ACC112 (cell line): ENCODE measurements at regions not wholly inside any gene's neighbourhood (a gene's known extent, or its start where the extent isn't known, plus 50 kb on each side); places are given as distances from the start of the nearest gene placed in this dataset.

Experiments
- H2AFZ ChIP-seq: fragments of 200-600 bp; sonication (generic); one replicate; pipeline ENCODE4 v1.6.0; 2017; ENCODE audit warnings: antibody characterized with exemption, low read length; ENCODE audit not compliant: unreplicated experiment
- H3K27ac ChIP-seq: fragments of 200-600 bp; sonication (generic); 2 replicates; pipeline ENCODE4 v1.5.1; 2014; ENCODE audit warnings: low read depth, mild to moderate bottlenecking, antibody characterized with exemption, low read length, moderate library complexity
- H3K27me3 ChIP-seq: fragments of 200-600 bp; sonication (generic); 2 replicates; pipeline ENCODE4 v1.6.1; 2014; ENCODE audit warnings: mild to moderate bottlenecking, antibody characterized with exemption, low read length, moderate library complexity, mixed read lengths; ENCODE audit not compliant: insufficient read depth
- H3K36me3 ChIP-seq: fragments of 200-600 bp; sonication (generic); 2 replicates; pipeline ENCODE4 v1.6.1; 2016; ENCODE audit warnings: mild to moderate bottlenecking, antibody characterized with exemption, low read length, moderate library complexity, mixed read lengths; ENCODE audit not compliant: insufficient read depth
- H3K4me1 ChIP-seq: fragments of 200-600 bp; sonication (generic); one replicate; pipeline ENCODE4 v1.6.1; 2016; ENCODE audit warnings: low read length, mixed read lengths; ENCODE audit not compliant: insufficient read depth, unreplicated experiment, control insufficient read depth
- H3K4me3 ChIP-seq: fragments of 200-600 bp; sonication (generic); 2 replicates; pipeline ENCODE4 v1.5.1; 2014; ENCODE audit warnings: mild to moderate bottlenecking, low read depth, low read length
- H3K79me2 ChIP-seq: fragments of 200-600 bp; sonication (generic); one replicate; pipeline ENCODE4 v1.6.0; 2016; ENCODE audit warnings: low read length; ENCODE audit not compliant: control insufficient read depth, unreplicated experiment, insufficient read depth

DNA sequence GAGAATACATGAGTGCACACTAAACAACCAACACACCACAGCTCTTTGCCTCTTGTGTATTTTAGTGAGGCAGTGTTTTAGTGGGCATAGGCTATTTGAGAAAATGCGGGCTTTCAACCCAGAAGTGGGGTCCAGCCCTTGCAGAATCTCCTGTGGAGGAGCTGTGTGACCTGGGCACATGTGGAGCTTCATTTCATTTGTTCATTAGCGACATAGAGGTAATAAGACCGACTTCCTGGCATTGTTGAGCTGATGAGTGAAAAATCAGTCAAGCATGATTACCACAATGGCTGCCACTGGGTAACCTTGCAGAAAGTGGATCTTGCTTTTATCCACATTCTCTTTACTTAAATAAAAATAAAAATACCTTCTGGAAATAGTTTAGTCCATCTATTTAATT, 923.5 kb downstream of the BCL11B start:
- no peak overlapping the region for H2AFZ ChIP-seq
- no peak overlapping the region for H3K27ac ChIP-seq
- no peaks in the 10 kb centered on the region for H3K79me2 ChIP-seq
- no peaks in the 10 kb centered on the region for H3K4me1 ChIP-seq
- no peaks in the 10 kb centered on the region for H3K36me3 ChIP-seq
- no peak overlapping the region for H3K4me3 ChIP-seq
- H3K27me3 ChIP-seq, result no peaks in the 10 kb centered on the region

DNA sequence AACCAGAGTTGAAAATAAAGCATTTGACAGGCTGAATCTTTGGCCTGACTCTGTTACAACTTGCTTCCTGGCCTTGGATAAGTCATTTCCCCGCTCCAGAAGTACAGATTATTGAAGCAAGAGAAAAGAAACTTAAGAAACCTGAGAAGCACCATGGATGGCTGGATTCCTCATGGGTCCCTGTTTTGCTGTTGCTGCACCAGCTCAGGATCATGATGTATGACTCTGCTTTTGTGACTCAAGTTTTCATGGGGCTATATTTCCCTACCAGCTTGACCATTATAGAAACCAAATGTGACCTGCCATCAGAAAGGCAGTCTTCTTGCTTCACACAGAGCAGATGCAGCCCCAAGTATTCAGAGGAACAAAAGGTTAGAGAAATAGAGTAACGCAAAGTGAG, 921.8 kb downstream of the BCL11B start:
- Histone ChIP-seq H3K36me3 (no peaks in the 10 kb centered on the region), H3K79me2 (no peaks in the 10 kb centered on the region), H3K4me1 (no peaks in the 10 kb centered on the region), H2AFZ (no peak overlapping the region), H3K27ac (no peak overlapping the region), H3K4me3 (no peak overlapping the region), H3K27me3 (no peaks in the 10 kb centered on the region)

DNA sequence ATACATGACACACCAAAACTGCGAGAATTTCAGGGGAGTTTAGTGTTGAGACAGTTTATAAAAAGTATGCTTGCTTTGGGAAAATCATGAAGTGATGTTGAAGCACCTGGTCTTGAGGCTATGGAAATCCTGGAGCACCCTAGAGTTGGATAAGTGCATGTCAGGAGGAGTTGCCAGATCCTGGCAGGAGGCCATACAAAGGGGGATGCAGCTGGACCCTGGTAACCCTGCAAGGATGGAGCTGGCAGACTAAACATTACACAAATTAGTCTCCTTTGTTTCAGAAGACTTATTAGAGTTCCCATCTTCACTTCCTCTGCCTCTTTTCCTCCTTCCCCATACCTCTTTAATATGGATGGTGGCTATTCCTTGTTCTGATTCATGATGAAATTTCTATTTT, 907.0 kb downstream of the BCL11B start:
- Histone ChIP-seq H3K27ac (no peak overlapping the region), H2AFZ (no peak overlapping the region), H3K79me2 (no peaks in the 10 kb centered on the region), H3K4me1 (no peaks in the 10 kb centered on the region), H3K36me3 (no peaks in the 10 kb centered on the region), H3K27me3 (no peaks in the 10 kb centered on the region), H3K4me3 (no peak overlapping the region)

DNA sequence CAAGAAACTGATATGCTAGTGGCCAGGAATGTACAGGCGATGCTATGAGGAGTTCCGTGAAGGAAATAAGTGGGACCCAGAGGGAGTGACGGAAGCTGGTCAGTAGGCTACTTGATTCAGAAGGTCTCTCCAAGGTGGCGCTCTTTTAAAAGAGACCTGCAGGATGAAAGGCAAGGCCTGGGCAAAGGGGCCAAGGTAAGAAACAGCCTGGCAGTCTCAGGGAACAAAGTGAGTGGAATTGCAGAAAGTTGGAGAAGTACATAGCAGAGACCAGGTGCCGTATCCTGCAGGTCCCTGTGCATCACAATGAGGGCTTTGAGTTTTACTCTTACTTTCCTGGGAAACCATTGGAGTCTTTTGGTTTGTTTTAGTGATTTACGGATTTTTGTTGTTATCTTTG, 905.6 kb downstream of the BCL11B start:
- Histone ChIP-seq H3K79me2 (no peaks in the 10 kb centered on the region), H3K36me3 (no peaks in the 10 kb centered on the region), H2AFZ (no peak overlapping the region), H3K4me3 (no peak overlapping the region), H3K27me3 (no peaks in the 10 kb centered on the region), H3K27ac (no peak overlapping the region), H3K4me1 (no peaks in the 10 kb centered on the region)

DNA sequence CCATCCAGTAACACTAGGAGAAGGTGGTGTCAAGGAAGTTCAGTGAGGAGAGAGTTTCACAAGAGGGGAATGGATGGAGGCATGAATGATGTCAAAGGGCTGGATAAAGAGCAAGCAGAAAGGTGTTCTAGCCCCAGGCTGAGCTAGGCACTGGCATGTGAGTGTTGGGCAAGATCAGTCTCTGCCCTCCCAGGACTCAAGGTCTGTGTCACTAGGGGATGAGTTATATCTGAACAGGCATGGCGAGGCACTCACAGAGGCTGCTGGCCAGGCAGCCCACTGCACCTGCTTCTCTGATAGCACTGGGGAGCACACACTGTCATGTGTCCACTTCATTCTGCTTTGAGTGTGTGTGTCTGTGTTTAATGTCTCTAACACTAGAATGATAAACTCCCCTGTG, 903.8 kb downstream of the BCL11B start:
- Histone ChIP-seq H2AFZ (no peak overlapping the region), H3K36me3 (no peaks in the 10 kb centered on the region), H3K27ac (no peak overlapping the region), H3K27me3 (no peaks in the 10 kb centered on the region), H3K79me2 (no peaks in the 10 kb centered on the region), H3K4me3 (no peak overlapping the region), H3K4me1 (no peaks in the 10 kb centered on the region)

DNA sequence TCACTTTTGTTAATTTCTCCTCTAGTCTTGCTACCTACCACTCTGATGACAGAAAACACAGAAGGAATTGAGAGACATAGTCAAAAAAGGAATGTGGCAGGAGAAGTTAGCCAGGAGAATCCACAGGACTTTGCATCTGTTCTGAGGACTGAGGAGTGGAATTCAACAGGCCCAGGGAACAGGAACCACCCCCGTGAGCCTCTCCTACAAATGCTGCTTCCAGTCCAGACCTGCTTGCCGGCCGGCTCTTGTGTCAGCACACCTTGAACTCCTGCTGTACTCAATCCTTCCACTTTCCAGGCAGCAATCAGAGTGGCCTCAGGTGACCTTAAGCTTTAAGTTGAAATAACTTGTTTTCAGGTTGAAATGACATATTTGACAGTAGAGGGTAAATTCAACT, 903.1 kb downstream of the BCL11B start:
- Histone ChIP-seq H3K27me3 (no peaks in the 10 kb centered on the region), H2AFZ (no peak overlapping the region), H3K4me3 (no peak overlapping the region), H3K36me3 (no peaks in the 10 kb centered on the region), H3K27ac (no peak overlapping the region), H3K4me1 (no peaks in the 10 kb centered on the region), H3K79me2 (no peaks in the 10 kb centered on the region)

DNA sequence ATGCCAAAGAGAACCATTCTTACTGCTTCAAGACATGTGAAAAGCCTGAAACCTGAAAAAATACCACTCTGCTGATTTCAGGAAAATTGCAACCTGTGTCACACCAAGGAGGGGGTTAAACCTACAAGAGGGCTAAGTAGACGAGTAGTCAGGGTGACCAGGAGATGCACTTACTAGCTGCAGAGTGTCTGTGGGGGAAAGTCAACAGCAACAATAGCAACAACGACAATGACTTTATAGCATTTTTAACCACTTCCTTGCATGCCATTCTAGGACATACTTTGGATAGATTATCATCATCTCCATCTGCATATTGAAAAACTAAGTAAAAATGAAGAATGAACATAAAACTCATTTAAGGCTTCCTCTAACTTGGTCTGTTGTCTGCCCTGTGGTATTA, 902.7 kb downstream of the BCL11B start:
- no peak overlapping the region for H2AFZ ChIP-seq
- H3K79me2 ChIP-seq, result no peaks in the 10 kb centered on the region
- no peaks in the 10 kb centered on the region for H3K27me3 ChIP-seq
- no peaks in the 10 kb centered on the region for H3K4me1 ChIP-seq
- no peak overlapping the region for H3K27ac ChIP-seq
- H3K36me3 ChIP-seq, result no peaks in the 10 kb centered on the region
- no peak overlapping the region for H3K4me3 ChIP-seq

DNA sequence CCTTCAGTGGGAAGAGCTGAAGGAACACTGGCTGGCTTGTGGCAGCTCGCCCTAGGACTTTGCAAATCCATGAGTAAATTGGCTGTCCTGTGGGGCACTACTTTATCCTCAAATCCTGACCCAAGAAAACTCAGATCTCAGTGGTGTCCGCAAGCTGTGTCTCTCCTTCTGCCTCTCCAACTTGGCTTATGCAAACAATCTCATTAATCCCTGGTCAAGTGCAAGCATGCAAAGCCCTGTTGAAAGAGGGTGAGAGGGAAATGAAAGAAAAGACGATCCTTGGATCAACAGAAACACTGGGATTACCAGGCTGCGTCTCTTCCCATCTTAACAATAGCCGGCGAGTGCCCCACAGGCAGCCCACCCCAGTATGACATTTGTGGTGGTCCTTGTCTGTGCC, 901.6 kb downstream of the BCL11B start:
- Histone ChIP-seq H3K79me2 (no peaks in the 10 kb centered on the region), H2AFZ (no peak overlapping the region), H3K4me3 (no peak overlapping the region), H3K36me3 (no peaks in the 10 kb centered on the region), H3K27ac (no peak overlapping the region), H3K4me1 (no peaks in the 10 kb centered on the region), H3K27me3 (no peaks in the 10 kb centered on the region)

DNA sequence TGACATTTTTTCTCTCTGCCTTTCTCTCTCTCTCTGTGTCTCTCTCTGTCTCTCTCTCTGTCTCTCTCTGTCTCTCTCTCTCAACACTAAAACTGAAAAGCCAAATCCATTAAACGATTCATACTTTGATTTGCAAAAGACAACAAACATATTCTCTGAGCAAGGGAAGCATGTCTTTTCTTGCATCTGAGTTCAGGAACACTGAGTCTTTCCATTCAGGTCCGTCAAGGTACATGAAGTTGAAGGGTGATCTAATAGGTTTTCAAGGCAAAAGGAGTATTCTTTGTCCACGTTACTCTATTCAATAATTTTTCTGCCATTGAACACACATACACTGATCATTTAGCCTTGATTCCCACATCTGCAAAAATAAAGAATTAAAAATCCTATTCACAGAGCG, 900.9 kb downstream of the BCL11B start:
- Histone ChIP-seq H3K27ac (no peak overlapping the region), H3K79me2 (no peaks in the 10 kb centered on the region), H3K4me1 (no peaks in the 10 kb centered on the region), H3K4me3 (no peak overlapping the region), H2AFZ (no peak overlapping the region), H3K27me3 (no peaks in the 10 kb centered on the region), H3K36me3 (no peaks in the 10 kb centered on the region)

DNA sequence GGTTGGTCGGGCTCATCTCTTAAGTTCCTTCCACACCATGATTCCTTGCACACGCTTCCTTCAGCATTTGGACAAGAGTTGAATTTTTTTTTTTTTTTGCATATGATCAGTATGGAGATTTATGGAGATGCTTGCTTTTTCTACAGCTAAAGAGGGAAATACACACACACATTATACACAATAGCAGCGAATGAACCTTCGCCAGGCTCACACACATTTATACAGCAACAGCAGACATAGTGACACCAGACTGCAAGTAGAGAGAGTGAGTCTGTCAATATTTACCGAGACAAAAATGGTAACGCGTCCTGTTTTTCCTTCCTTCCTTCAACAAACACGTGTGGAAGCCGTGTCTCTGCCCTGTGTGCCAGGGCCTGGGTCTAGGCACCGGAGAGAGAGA, 897.9 kb downstream of the BCL11B start:
- Histone ChIP-seq H3K79me2 (no peaks in the 10 kb centered on the region), H3K4me3 (no peak overlapping the region), H3K27ac (no peak overlapping the region), H3K4me1 (no peaks in the 10 kb centered on the region), H3K27me3 (no peaks in the 10 kb centered on the region), H3K36me3 (no peaks in the 10 kb centered on the region), H2AFZ (no peak overlapping the region)

DNA sequence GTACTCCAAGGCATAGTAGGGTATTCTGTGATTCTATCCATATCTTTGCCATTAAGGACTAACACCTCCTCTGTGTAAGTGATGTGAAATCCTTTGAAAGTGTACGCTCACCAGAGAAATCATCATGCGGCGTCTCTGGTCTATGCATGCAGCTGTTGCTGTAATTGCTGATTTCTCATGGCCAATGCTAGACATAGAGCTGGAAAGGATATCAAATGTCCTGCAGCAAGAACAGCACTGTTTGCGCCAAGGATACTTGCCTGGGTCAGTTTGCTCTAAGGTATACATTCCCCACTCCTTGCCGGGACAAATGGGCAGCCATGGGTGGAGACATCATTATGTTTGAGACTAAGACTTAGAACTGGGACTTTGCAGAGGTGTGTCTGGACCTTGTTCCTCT, 896.4 kb downstream of the BCL11B start:
- Histone ChIP-seq H3K4me3 (no peak overlapping the region), H3K27ac (no peak overlapping the region), H3K4me1 (no peaks in the 10 kb centered on the region), H3K27me3 (no peaks in the 10 kb centered on the region), H2AFZ (no peak overlapping the region), H3K79me2 (no peaks in the 10 kb centered on the region), H3K36me3 (no peaks in the 10 kb centered on the region)

DNA sequence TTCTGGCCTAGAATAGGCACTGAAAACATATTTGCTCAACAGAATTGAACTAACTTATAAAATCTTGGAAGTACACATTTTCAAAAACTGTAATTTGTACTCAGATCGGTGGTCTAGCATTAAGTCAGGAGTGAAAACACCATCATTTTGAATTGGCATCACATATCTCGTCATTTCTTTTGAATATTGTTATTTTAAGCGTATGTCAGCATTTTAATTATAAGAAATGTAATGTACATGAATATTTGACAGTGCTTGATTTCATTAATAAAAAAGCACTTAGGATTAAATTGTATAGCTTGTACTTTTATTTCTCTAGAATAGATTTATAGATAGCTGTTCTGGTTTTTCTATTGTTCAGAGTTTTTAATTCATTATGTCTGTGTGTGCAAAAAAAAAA, 892.2 kb downstream of the BCL11B start:
- no peaks in the 10 kb centered on the region for H3K4me1 ChIP-seq
- H3K4me3 ChIP-seq, result no peak overlapping the region
- no peaks in the 10 kb centered on the region for H3K36me3 ChIP-seq
- no peaks in the 10 kb centered on the region for H3K79me2 ChIP-seq
- no peak overlapping the region for H2AFZ ChIP-seq
- no peaks in the 10 kb centered on the region for H3K27me3 ChIP-seq
- no peak overlapping the region for H3K27ac ChIP-seq
